HepG2 (cell line): ENCODE measurements at regions not wholly inside any gene's neighbourhood (a gene's known extent, or its start where the extent isn't known, plus 50 kb on each side); places are given as distances from the start of the nearest gene placed in this dataset.

ENCODE experiments used
- MATR3 ChIP-seq: sonication (generic); formaldehyde crosslinking; IDR thresholded peaks from 2 replicates; pipeline ENCODE4 v1.4.0; 2020; ENCODE audit warnings: missing genetic modification reagents
- NR3C1 ChIP-seq: sonication (generic); formaldehyde crosslinking; IDR thresholded peaks from 2 replicates; pipeline ENCODE4 v1.4.0; 2020; ENCODE audit warnings: missing genetic modification reagents
- POLR2A ChIP-seq, 2 experiments: IDR thresholded peaks; 2 replicates each; pipeline ENCODE4 v1.6.1; 2011; ENCODE audit warnings: low read depth in 2 of 2, low read length in 2 of 2, mild to moderate bottlenecking in 1 of 2, moderate library complexity in 1 of 2; ENCODE audit not compliant: insufficient read depth in 1 of 2
- SAFB2 ChIP-seq: sonication (generic); formaldehyde crosslinking; IDR thresholded peaks from 2 replicates; pipeline ENCODE4 v1.5.1; 2020; ENCODE audit warnings: missing genetic modification reagents, low read depth, mild to moderate bottlenecking, borderline replicate concordance
- ZBTB44 ChIP-seq: sonication (generic); formaldehyde crosslinking; IDR thresholded peaks from 2 replicates; pipeline ENCODE4 v1.4.0; 2020; ENCODE audit warnings: missing genetic modification reagents
- ZKSCAN1 ChIP-seq: fragments of 150-350 bp; IDR thresholded peaks from 2 replicates; pipeline ENCODE4 v1.6.1; 2014; ENCODE audit warnings: low read length

DNA sequence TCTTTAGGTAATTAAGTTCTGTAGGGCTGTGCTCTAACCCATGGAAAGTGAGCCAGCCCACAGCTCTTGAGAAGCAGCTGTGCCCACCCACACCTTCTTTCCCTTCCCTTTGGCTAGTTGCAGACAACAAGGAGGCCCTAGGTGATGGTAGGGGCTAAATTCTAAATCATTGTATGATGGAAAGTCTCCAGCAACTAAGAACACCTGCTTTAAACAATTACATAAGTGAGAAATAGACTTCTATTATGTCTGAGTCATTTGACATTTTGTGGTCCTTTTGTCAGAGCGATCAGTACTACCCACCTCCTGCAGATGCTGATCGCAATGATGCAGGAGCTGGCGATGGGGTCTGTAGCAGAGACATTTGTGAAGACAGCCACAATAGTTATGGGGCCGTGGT lies 79.6 kb downstream of the TEX51 start:
- TF ChIP-seq SAFB2 (no peak), ZKSCAN1 (no peak), MATR3 (CRISPR knock-in tag) (no peak), NR3C1 (CRISPR knock-in tag) (no peak), POLR2A (IDR thresholded peaks at IDR 0.05; ENCODE audit: insufficient read depth in 1 of 2, low read depth in 2 of 2, low read length in 2 of 2) (no peak), ZBTB44 (CRISPR knock-in tag) (no peak)
